GM13976 (cell line): ENCODE measurements at regions not wholly inside any gene's neighbourhood (a gene's known extent, or its start where the extent isn't known, plus 50 kb on each side); places are given as distances from the start of the nearest gene placed in this dataset.

Source experiments
- DNase-seq: peaks from one replicate; pipeline ENCODE4 v3.0.0; 2012; ENCODE audit warnings: low spot score
- CTCF ChIP-seq: IDR thresholded peaks from 2 replicates; pipeline ENCODE4 v1.5.1; 2012; ENCODE audit warnings: borderline replicate concordance, mild to moderate bottlenecking; ENCODE audit not compliant: insufficient read depth; ENCODE audit errors: extremely low read depth, missing control alignments, control extremely low read depth
- in situ Hi-C: fragments of 300-500 bp; cut with MboI; formaldehyde crosslinking; loops from one replicate; pipeline ENCODE4 v1.12.0; 2022; ENCODE audit warnings: low sequenced_read_pairs, mixed read lengths, inconsistent platforms; ENCODE audit not compliant: unreplicated experiment

GRCh38 chr15:31151301-31152233, 50.0 kb upstream of the TRPM1 start:
- no peak for DNase-seq
- in situ Hi-C loops = no loop called here
- no peak for TF ChIP-seq CTCF

GRCh38 chr15:31153531-31153930, 52.0 kb upstream of the TRPM1 start:
- in situ Hi-C loops = no loop called here
- TF ChIP-seq CTCF = no peak
- no peak for DNase-seq

GRCh38 chr15:31155151-31155550, 53.6 kb upstream of the TRPM1 start:
- TF ChIP-seq CTCF = no peak
- in situ Hi-C loops = no loop called here
- no peak for DNase-seq

- in situ Hi-C loops = no loop called here
- DNase-seq = no peak
- no peak for TF ChIP-seq CTCF
Observed at GRCh38 chr15:31156226-31156625, 54.7 kb upstream of the TRPM1 start.

- in situ Hi-C loops = no loop called here
- TF ChIP-seq CTCF = no peak
- no peak for DNase-seq
Observed at GRCh38 chr15:31156808-31157207, 55.3 kb upstream of the TRPM1 start.

- TF ChIP-seq CTCF = no peak
- DNase-seq = no peak
- in situ Hi-C loops = no loop called here
Observed at GRCh38 chr15:31157644-31158069, 56.1 kb upstream of the TRPM1 start.
